Endodermal cell (in vitro differentiated cells): ENCODE measurements at regions not wholly inside any gene's neighbourhood (a gene's known extent, or its start where the extent isn't known, plus 50 kb on each side); places are given as distances from the start of the nearest gene placed in this dataset.
A peak's percentile ranks its signal among the peaks of the same experiment; 100 is the strongest.

ENCODE experiments used
- DNase-seq: peaks from one replicate; pipeline ENCODE4 v3.0.0-alpha.2; 2017
- H3K27ac ChIP-seq: 2 replicates; pipeline ENCODE4 v1.5.1; 2013; ENCODE audit warnings: mild to moderate bottlenecking, low read depth, low read length, moderate library complexity
- H3K27me3 ChIP-seq: 2 replicates; pipeline ENCODE4 v1.6.1; 2013; ENCODE audit warnings: mild to moderate bottlenecking, low read length, moderate library complexity; ENCODE audit not compliant: insufficient read depth, control insufficient read depth, poor library complexity, severe bottlenecking
- H3K36me3 ChIP-seq: 2 replicates; pipeline ENCODE4 v1.7.0; 2013; ENCODE audit warnings: mild to moderate bottlenecking, low read length, moderate library complexity; ENCODE audit not compliant: control insufficient read depth, insufficient read depth
- H3K4me1 ChIP-seq: one replicate; pipeline ENCODE4 v1.7.0; 2013; ENCODE audit warnings: low read length; ENCODE audit not compliant: control insufficient read depth, insufficient read depth
- H3K4me3 ChIP-seq: 2 replicates; pipeline ENCODE4 v1.5.1; 2013; ENCODE audit warnings: mild to moderate bottlenecking, low read length, moderate library complexity
- H3K9ac ChIP-seq: 2 replicates; pipeline ENCODE4 v1.6.1; 2013; ENCODE audit warnings: mild to moderate bottlenecking, low read length, moderate library complexity; ENCODE audit not compliant: poor library complexity, severe bottlenecking; ENCODE audit errors: extremely low read depth
- H3K9me3 ChIP-seq: 2 replicates; pipeline ENCODE4 v1.6.1; 2013; ENCODE audit warnings: mild to moderate bottlenecking, low read length, moderate library complexity; ENCODE audit not compliant: control insufficient read depth
- H3K27ac Mint-ChIP-seq: 2 replicates; pipeline ENCODE4 v1.8.0; 2020; ENCODE audit warnings: mixed read lengths
- H3K27me3 Mint-ChIP-seq: 2 replicates; pipeline ENCODE4 v1.8.0; 2021; ENCODE audit warnings: mild to moderate bottlenecking, mixed read lengths; ENCODE audit not compliant: insufficient read depth
- H3K36me3 Mint-ChIP-seq: 2 replicates; pipeline ENCODE4 v1.8.0; 2020; ENCODE audit warnings: low read depth, mixed read lengths
- H3K4me1 Mint-ChIP-seq: 2 replicates; pipeline ENCODE4 v1.8.0; 2020; ENCODE audit warnings: mixed read lengths
- H3K4me3 Mint-ChIP-seq: 2 replicates; pipeline ENCODE4 v1.8.0; 2020; ENCODE audit warnings: mild to moderate bottlenecking, moderate library complexity, mixed read lengths
- H3K9me3 Mint-ChIP-seq: 2 replicates; pipeline ENCODE4 v1.8.0; 2020; ENCODE audit warnings: mild to moderate bottlenecking, mixed read lengths
- CTCF ChIP-seq: fragments of 200-600 bp; sonication (generic); conservative IDR thresholded peaks from 2 replicates; pipeline ENCODE4 v1.5.0; 2021; ENCODE audit warnings: antibody characterized with exemption, mild to moderate bottlenecking
- WGBS, 2 experiments: methylation state at CpG; one replicate each; pipeline versions ENCODE4 v1.1.5 to v1.1.7; 2013; ENCODE audit warnings: missing lambda C conversion rate in 2 of 2, mixed read lengths in 1 of 2; ENCODE audit not compliant: insufficient coverage in 1 of 2, insufficient read length in 1 of 2; 5-methylcytosine and 5-hydroxymethylcytosine counted together

- Histone ChIP-seq H3K9me3 (no peaks in the 10 kb centered on the region), H3K4me1 (peaks cover 4% of the 10 kb centered on the region), H3K9ac (no peak overlapping the region), H3K36me3 (no peaks in the 10 kb centered on the region), H3K27ac (no peak overlapping the region), H3K27me3 (no peaks in the 10 kb centered on the region), H3K4me3 (no peak overlapping the region)
- 90 to 94% methylated on average over 14 to 26 of the region's 27 CpGs for WGBS, 2 experiments
- H3K27ac Mint-ChIP-seq = no peak overlapping the region
- TF ChIP-seq CTCF = no peak
- no peak for DNase-seq
- H3K4me1 Mint-ChIP-seq = peaks cover 41% of the 10 kb centered on the region
- no peaks in the 10 kb centered on the region for H3K9me3 Mint-ChIP-seq
- H3K36me3 Mint-ChIP-seq = no peaks in the 10 kb centered on the region
- H3K4me3 Mint-ChIP-seq = no peak overlapping the region
- H3K27me3 Mint-ChIP-seq = peaks cover 53% of the 10 kb centered on the region
Measured at GRCh38 chr1:163422738-163423404, 101.1 kb downstream of the NUF2 start.

GRCh38 chr1:163426505-163427251 lies 104.9 kb downstream of the NUF2 start:
- Histone ChIP-seq H3K27me3 (no peaks in the 10 kb centered on the region), H3K36me3 (no peaks in the 10 kb centered on the region), H3K27ac (peak overlapping the region; percentile 95), H3K4me3 (peak overlapping the region; percentile 22), H3K9ac (no peak overlapping the region), H3K9me3 (no peaks in the 10 kb centered on the region), H3K4me1 (peaks cover 6% of the 10 kb centered on the region)
- Mint-ChIP-seq H3K27me3 (peaks cover 32% of the 10 kb centered on the region), H3K4me1 (peaks cover 41% of the 10 kb centered on the region), H3K9me3 (peaks cover 2% of the 10 kb centered on the region), H3K4me3 (peak overlapping the region; percentile 12), H3K27ac (peak overlapping the region; percentile 69), H3K36me3 (no peaks in the 10 kb centered on the region)
- TF ChIP-seq CTCF = no peak
- DNase-seq = no peak
- 58 to 75% methylated on average over 1 of the region's 2 CpGs for WGBS, 2 experiments

- Histone ChIP-seq H3K4me1 (peaks cover 6% of the 10 kb centered on the region), H3K27ac (peak overlapping the region; percentile 95), H3K4me3 (peak overlapping the region; percentile 22), H3K9me3 (peaks cover 4% of the 10 kb centered on the region), H3K9ac (no peak overlapping the region), H3K27me3 (no peaks in the 10 kb centered on the region), H3K36me3 (no peaks in the 10 kb centered on the region)
- 41 to 100% methylated on average over 1 to 3 of the region's 3 CpGs for WGBS, 2 experiments
- Mint-ChIP-seq H3K27ac (peak overlapping the region; percentile 69), H3K4me3 (peak overlapping the region; percentile 12), H3K9me3 (peaks cover 8% of the 10 kb centered on the region), H3K36me3 (peaks cover under 1% of the 10 kb centered on the region), H3K4me1 (peaks cover 35% of the 10 kb centered on the region), H3K27me3 (peaks cover 28% of the 10 kb centered on the region)
- DNase-seq = peak; percentile 90
- TF ChIP-seq CTCF = no peak
Measured at GRCh38 chr1:163427279-163427678, 105.5 kb downstream of the NUF2 start.
